Effector memory CD8-positive, alpha-beta T cell (primary cell): ENCODE measurements at regions not wholly inside any gene's neighbourhood (a gene's known extent, or its start where the extent isn't known, plus 50 kb on each side); places are given as distances from the start of the nearest gene placed in this dataset.
"Not testable (repeated sequence)": the region's sequence is repeated elsewhere in the genome, so short reads cannot be mapped to it uniquely, and the experiment has no call there.

Experiments used
- ATAC-seq: fragments of 150-1000 bp; cut with Tn5 transposase; replicated peaks from 2 replicates; pipeline ENCODE4 v1.10.0; 2021; ENCODE audit warnings: mild to moderate bottlenecking, moderate library complexity
- DNase-seq, 3 experiments: peaks; one replicate each; pipeline ENCODE4 v3.0.0; 2021
- H3K27ac Mint-ChIP-seq, 2 donors: one replicate each; pipeline ENCODE4 v1.8.0; 2022; ENCODE audit warnings: mild to moderate bottlenecking in 2 of 2, mixed read lengths in 2 of 2, moderate library complexity in 2 of 2
- H3K27me3 Mint-ChIP-seq, 2 donors: one replicate each; pipeline ENCODE4 v1.8.0; 2022; ENCODE audit warnings: mixed read lengths in 2 of 2
- H3K36me3 Mint-ChIP-seq: one replicate; pipeline ENCODE4 v1.8.0; 2022; ENCODE audit warnings: mild to moderate bottlenecking, moderate library complexity, mixed read lengths; ENCODE audit not compliant: insufficient read depth
- H3K4me1 Mint-ChIP-seq, 2 donors: one replicate each; pipeline ENCODE4 v1.8.0; 2022; ENCODE audit warnings: low read depth in 2 of 2, mixed read lengths in 2 of 2
- H3K4me3 Mint-ChIP-seq, 2 donors: one replicate each; pipeline ENCODE4 v1.8.0; 2022; ENCODE audit warnings: mild to moderate bottlenecking in 2 of 2, mixed read lengths in 2 of 2, moderate library complexity in 2 of 2
- H3K9me3 Mint-ChIP-seq, 2 donors: one replicate each; pipeline ENCODE4 v1.8.0; 2022; ENCODE audit warnings: mixed read lengths in 2 of 2

DNA sequence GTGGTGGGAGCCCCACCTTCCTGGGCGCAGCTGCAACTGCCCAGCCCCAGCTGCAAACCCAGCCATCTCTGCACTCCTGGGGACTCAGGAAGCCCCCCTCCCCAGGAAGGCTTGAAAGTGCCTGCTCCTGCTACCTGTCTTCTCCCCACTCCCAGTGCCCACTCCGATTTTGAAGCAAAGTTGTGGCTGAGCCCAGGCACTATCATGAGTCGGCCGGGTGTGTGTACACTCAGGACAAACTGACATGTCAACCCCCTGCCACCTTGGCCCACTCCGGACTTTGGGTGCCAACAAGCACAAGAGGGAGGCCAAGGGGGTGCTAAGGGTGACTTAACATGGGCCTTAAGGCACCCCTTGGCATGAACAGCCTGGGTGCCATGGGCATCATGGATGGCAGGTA is 325.5 kb upstream of the PTGER4 start:
- ATAC-seq (no peak), DNase-seq (no peak)
- no peaks in the 10 kb centered on the region for H3K27me3 Mint-ChIP-seq
- H3K4me3 Mint-ChIP-seq: no peak overlapping the region
- H3K9me3 Mint-ChIP-seq: peaks cover 3 to 22% of the 10 kb centered on the region in 2 donors
- H3K27ac Mint-ChIP-seq: no peak overlapping the region
- no peaks in the 10 kb centered on the region for H3K36me3 Mint-ChIP-seq
- peaks cover 15 to 19% of the 10 kb centered on the region in 2 donors for H3K4me1 Mint-ChIP-seq

GRCh38 chr5:40353442-40353841 is 326.3 kb upstream of the PTGER4 start:
- peaks cover 7 to 17% of the 10 kb centered on the region in 2 donors for H3K4me1 Mint-ChIP-seq
- no peaks in the 10 kb centered on the region for H3K36me3 Mint-ChIP-seq
- ATAC-seq: no peak
- DNase-seq: no peak
- no peak overlapping the region for H3K27ac Mint-ChIP-seq
- no peaks in the 10 kb centered on the region for H3K27me3 Mint-ChIP-seq
- H3K4me3 Mint-ChIP-seq: no peak overlapping the region
- H3K9me3 Mint-ChIP-seq: peaks cover 6 to 25% of the 10 kb centered on the region in 2 donors

- H3K27me3 Mint-ChIP-seq: no peaks in the 10 kb centered on the region
- no peaks in the 10 kb centered on the region for H3K36me3 Mint-ChIP-seq
- H3K27ac Mint-ChIP-seq: no peak overlapping the region
- DNase-seq: no peak
- peaks cover 0 to 7% of the 10 kb centered on the region in 2 donors for H3K4me1 Mint-ChIP-seq
- no peak overlapping the region for H3K4me3 Mint-ChIP-seq
- H3K9me3 Mint-ChIP-seq: peaks cover 6 to 25% of the 10 kb centered on the region in 2 donors
- ATAC-seq: no peak
These were observed 331.6 kb upstream of the PTGER4 start for GRCh38 chr5:40347981-40348725.

- ATAC-seq (no peak), DNase-seq (no peak)
- H3K9me3 Mint-ChIP-seq: peaks cover 6 to 25% of the 10 kb centered on the region in 2 donors
- peaks cover 0 to 7% of the 10 kb centered on the region in 2 donors for H3K4me1 Mint-ChIP-seq
- H3K36me3 Mint-ChIP-seq: no peaks in the 10 kb centered on the region
- no peak overlapping the region for H3K27ac Mint-ChIP-seq
- H3K4me3 Mint-ChIP-seq: no peak overlapping the region
- H3K27me3 Mint-ChIP-seq: no peaks in the 10 kb centered on the region
These were observed 332.8 kb upstream of the PTGER4 start for GRCh38 chr5:40346901-40347300.

- H3K27me3 Mint-ChIP-seq, DNase-seq, H3K9me3 Mint-ChIP-seq, H3K36me3 Mint-ChIP-seq: not testable (repeated sequence)
- ATAC-seq: peak; percentile 63
- H3K27ac Mint-ChIP-seq: peak overlapping the region; percentile 72 to 80
- H3K4me3 Mint-ChIP-seq: peak overlapping the region; percentile 50 to 53
- peaks cover 43 to 48% of the 10 kb centered on the region in 2 donors for H3K4me1 Mint-ChIP-seq
These were observed 341.3 kb upstream of the PTGER4 start for GRCh38 chr5:40338434-40338833.

DNA sequence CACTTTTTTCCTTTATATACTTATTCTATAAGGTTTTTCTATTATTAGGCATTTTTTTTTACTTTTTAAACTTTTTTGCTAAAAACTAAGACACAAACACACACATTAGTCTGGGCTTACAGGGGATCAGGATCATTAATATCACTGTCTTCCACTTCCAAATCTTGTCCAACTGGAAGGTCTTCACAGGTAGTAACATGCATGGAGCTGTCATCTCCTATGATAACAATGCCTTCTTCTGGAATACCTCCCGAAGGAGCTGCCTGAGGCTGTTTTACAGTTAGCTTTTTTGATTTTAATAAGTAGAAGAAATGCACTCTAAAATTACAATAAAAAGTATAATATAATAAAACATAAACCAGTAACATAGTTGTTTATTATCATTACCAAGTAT is 345.5 kb upstream of the PTGER4 start:
- Mint-ChIP-seq H3K4me3 (no peak overlapping the region), H3K36me3 (no peaks in the 10 kb centered on the region), H3K4me1 (peaks cover 35 to 40% of the 10 kb centered on the region in 2 donors), H3K9me3 (no peaks in the 10 kb centered on the region), H3K27me3 (no peaks in the 10 kb centered on the region), H3K27ac (no peak overlapping the region)
- ATAC-seq (no peak), DNase-seq (no peak)

GRCh38 chr5:40333459-40334241 is 346.1 kb upstream of the PTGER4 start:
- peak overlapping the region in 1 of 2 donors; percentile 35 for H3K4me3 Mint-ChIP-seq
- H3K4me1 Mint-ChIP-seq: peaks cover 29 to 34% of the 10 kb centered on the region in 2 donors
- ATAC-seq: peak; percentile 66
- H3K27me3 Mint-ChIP-seq: no peaks in the 10 kb centered on the region
- no peaks in the 10 kb centered on the region for H3K9me3 Mint-ChIP-seq
- no peak overlapping the region for H3K27ac Mint-ChIP-seq
- DNase-seq: no peak
- H3K36me3 Mint-ChIP-seq: no peaks in the 10 kb centered on the region

- peaks cover 23 to 28% of the 10 kb centered on the region in 2 donors for H3K4me1 Mint-ChIP-seq
- DNase-seq: no peak
These were observed 346.7 kb upstream of the PTGER4 start for GRCh38 chr5:40332970-40333369.

GRCh38 chr5:40331616-40332015 is 348.1 kb upstream of the PTGER4 start:
- Mint-ChIP-seq H3K9me3 (no peaks in the 10 kb centered on the region), H3K4me3 (no peak overlapping the region), H3K4me1 (peaks cover 11 to 15% of the 10 kb centered on the region in 2 donors), H3K27ac (no peak overlapping the region), H3K36me3 (no peaks in the 10 kb centered on the region), H3K27me3 (no peaks in the 10 kb centered on the region)
- no peak for DNase-seq
- no peak for ATAC-seq

More at GRCh38 chr5:40332970-40333369, 346.7 kb upstream of the PTGER4 start:
- Mint-ChIP-seq H3K9me3 (no peaks in the 10 kb centered on the region), H3K36me3 (no peaks in the 10 kb centered on the region), H3K27ac (no peak overlapping the region), H3K27me3 (no peaks in the 10 kb centered on the region), H3K4me3 (peak overlapping the region in 1 of 2 donors; percentile 35)
- ATAC-seq: no peak

- Mint-ChIP-seq H3K4me3 (no peak overlapping the region), H3K27ac (no peak overlapping the region), H3K9me3 (no peaks in the 10 kb centered on the region), H3K27me3 (no peaks in the 10 kb centered on the region), H3K4me1 (peaks cover 8 to 9% of the 10 kb centered on the region in 2 donors), H3K36me3 (no peaks in the 10 kb centered on the region)
- no peak for DNase-seq
- no peak for ATAC-seq
These were observed 358.2 kb upstream of the PTGER4 start for GRCh38 chr5:40321514-40321913.

GRCh38 chr5:40318395-40318794 is 361.3 kb upstream of the PTGER4 start:
- Mint-ChIP-seq H3K27ac (peak overlapping the region in 1 of 2 donors; percentile 67), H3K9me3 (no peaks in the 10 kb centered on the region), H3K4me3 (no peak overlapping the region), H3K27me3 (no peaks in the 10 kb centered on the region), H3K36me3 (no peaks in the 10 kb centered on the region), H3K4me1 (peaks cover 4% of the 10 kb centered on the region in 2 donors)
- ATAC-seq (no peak), DNase-seq (no peak)

DNA sequence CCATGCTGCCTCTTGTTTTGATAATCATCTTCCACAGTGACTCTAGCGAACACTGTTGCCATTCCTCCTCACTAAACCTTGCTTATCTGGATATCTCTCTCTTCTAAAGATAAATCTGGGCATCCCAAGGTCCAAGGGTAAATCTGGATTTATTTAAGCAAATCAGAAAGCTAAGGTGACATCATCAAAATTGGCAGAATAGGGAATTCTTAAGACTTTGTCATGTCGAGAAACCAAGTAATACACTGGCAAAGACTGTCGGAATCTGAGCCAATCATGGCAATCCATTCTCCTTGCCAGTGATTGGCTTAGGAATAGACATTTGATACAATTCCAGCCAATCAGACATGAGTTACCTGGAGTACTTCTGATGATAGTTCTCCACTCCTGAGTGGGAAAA is 362.7 kb upstream of the PTGER4 start:
- Mint-ChIP-seq H3K9me3 (no peaks in the 10 kb centered on the region), H3K27ac (no peak overlapping the region), H3K27me3 (no peaks in the 10 kb centered on the region), H3K4me1 (no peaks in the 10 kb centered on the region), H3K4me3 (no peak overlapping the region), H3K36me3 (no peaks in the 10 kb centered on the region)
- DNase-seq (no peak), ATAC-seq (no peak)

- H3K36me3 Mint-ChIP-seq: no peaks in the 10 kb centered on the region
- no peak overlapping the region for H3K27ac Mint-ChIP-seq
- no peaks in the 10 kb centered on the region for H3K4me1 Mint-ChIP-seq
- no peak overlapping the region for H3K4me3 Mint-ChIP-seq
- H3K9me3 Mint-ChIP-seq: no peaks in the 10 kb centered on the region
- H3K27me3 Mint-ChIP-seq: no peaks in the 10 kb centered on the region
- no peak for DNase-seq
- ATAC-seq: no peak
These were observed 364.6 kb upstream of the PTGER4 start for GRCh38 chr5:40315126-40315525.

DNA sequence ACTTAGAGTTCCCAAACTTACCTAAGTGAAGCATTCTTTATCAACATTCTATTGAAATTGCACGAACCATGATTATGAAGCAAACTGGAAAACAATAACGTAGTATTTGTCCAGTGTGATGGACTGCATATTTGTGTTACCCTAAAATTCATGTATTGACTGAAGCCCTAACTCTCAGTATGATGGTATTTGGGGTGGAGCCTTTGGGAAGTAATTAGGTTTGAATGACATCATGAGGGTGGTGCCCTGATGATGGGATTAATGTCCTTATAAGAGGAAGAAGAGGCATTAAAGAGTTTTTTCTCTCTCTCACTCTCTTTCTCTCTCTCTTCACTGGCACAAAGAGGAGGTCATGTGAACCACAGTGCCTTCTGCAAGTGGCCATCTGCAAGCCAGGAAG is 365.4 kb upstream of the PTGER4 start:
- no peaks in the 10 kb centered on the region for H3K4me1 Mint-ChIP-seq
- H3K27ac Mint-ChIP-seq: no peak overlapping the region
- H3K9me3 Mint-ChIP-seq: no peaks in the 10 kb centered on the region
- DNase-seq (no peak), ATAC-seq (no peak)
- H3K36me3 Mint-ChIP-seq: no peaks in the 10 kb centered on the region
- no peaks in the 10 kb centered on the region for H3K27me3 Mint-ChIP-seq
- H3K4me3 Mint-ChIP-seq: no peak overlapping the region
